AG08395 (cell line): ENCODE measurements at regions not wholly inside any gene's neighbourhood (a gene's known extent, or its start where the extent isn't known, plus 50 kb on each side); places are given as distances from the start of the nearest gene placed in this dataset.
"Not testable (repeated sequence)": the region's sequence is repeated elsewhere in the genome, so short reads cannot be mapped to it uniquely, and the experiment has no call there.

Experiments
- DNase-seq: peaks from one replicate; pipeline ENCODE4 v3.0.0; 2012; ENCODE audit warnings: mixed read lengths, low spot score

DNA sequence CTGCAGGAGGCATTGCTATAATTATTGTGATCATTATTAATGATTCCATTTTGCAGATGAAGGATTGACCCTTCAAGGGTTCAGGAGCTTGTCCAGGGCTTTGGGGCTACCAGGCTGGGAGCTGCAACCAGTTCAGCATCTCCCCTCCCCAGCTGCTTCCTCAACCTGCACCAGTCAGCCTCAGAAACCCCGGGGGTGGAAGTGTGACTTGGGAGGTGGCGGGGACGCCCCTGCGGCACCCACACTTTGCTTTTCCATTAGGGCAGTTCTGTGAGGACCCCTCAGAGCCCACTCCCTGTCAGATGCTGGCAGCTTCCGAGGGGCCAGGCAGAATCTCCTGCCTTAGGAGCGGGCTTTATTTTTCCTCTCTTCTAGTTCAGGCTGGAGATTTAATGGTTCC is 85.6 kb downstream of the OLFM1 start:
- no peak for DNase-seq

DNA sequence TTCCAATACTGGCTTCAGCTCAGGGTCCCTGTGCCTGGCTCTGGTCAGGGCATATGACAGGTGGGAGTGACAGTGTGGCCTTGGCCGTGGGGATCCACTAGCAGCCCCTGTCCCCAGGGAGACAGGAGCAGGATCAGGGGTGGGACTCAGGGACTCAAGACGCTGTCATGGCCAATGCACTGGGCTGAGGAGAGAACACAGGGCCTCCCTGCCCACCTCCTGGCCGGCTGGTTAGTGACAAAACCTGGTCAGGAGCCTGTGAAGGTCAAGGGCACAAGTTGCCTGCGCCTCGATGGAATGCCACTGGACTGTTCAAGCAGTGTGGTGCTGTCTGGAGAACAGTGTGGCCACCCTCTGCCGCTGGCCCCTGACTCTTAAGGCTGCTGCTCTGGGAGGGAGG is 86.8 kb downstream of the OLFM1 start:
- DNase-seq, result no peak

DNA sequence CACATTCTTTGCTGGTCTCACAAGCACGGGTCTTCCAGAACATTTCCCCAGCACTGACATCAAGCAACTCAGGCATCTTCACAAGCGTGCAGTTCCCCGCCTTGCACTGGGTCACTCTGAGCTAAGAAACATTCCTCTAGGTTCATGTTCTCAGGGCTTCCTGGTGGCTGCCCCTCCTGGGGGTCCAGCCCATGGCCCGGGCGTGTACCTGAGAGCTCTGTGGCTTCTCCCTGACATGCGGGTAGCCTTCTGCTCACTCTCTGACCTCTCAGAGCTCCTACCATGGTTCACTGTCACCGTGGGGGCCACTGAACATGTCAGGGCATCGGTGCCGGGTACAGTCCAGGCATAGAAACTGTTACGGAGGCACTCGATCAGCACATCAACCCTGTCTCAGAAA is 87.5 kb downstream of the OLFM1 start:
- no peak for DNase-seq

DNA sequence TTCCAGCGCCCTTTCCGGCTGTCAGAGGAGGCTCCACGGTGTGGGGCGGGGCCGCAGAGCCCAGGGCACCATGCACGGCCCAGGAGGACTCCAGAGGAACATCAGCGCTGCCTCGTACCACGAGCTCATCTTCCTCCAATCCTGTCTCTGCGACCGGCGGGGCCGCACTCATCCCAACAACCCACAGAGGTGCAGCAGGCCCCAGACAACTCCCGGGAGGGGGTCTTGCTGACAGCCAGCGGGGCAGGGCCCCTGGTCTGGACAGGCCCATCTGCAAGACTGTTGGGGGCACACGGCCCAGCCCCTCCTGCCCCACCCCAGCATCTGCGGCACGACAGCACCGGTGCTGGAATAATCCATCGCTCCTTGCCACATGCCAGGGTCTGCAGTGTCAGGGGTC is 88.8 kb downstream of the OLFM1 start:
- DNase-seq, result no peak

DNA sequence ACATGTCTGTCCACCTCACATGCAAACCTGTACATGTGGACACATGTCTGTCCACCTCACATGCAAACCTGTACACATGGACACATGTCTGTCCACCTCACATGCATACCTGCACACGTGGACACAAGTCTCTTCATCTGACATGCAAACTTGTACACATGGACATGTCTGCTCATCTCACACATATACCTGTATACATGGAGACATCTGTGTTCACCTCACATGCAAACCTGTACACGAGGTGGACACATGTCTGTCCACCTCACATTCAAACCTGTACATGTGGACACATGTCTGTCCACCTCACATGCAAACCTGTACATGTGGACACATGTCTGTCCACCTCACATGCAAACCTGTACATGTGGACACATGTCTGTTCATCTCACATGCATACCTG is 90.1 kb downstream of the OLFM1 start:
- not testable (repeated sequence) for DNase-seq

DNA sequence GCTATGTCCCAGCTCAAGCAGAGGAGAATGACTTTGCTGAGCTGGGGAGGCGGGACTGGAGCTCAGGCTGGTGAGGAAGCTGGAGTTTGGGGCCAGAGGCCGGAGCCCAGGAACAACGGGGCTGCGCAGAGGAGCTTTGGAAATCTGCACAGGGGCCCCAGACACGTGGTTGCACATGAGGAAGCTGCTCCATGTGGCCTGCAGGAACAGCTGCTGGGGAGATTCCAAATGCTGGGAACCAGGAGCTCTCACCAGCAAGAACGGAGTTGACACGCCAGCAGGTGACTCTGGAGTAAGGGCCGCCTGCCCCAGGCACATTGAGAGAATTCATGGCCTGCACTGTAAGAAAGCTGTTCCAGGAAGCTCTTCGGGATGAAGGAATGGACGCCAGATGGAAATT is 91.0 kb downstream of the OLFM1 start:
- no peak for DNase-seq

DNA sequence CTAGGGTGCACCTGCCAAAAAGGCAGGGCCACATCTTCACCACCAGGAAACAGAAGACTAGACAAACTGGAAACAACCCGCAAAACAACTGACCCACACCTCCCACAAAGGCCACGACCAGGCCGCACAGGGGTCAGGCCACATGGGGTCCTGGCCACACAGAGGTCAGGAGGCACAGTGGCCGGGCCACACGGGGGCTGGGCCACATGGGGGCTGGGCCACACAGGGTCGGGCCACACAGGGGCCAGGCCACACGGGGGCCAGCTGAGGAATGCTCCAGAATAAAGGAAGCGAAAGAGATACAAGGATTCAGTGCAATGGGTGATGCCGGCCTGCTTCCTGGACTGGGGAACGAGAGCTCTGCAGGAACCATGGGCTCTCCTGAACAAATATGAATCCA is 91.6 kb downstream of the OLFM1 start:
- DNase-seq, result no peak

DNA sequence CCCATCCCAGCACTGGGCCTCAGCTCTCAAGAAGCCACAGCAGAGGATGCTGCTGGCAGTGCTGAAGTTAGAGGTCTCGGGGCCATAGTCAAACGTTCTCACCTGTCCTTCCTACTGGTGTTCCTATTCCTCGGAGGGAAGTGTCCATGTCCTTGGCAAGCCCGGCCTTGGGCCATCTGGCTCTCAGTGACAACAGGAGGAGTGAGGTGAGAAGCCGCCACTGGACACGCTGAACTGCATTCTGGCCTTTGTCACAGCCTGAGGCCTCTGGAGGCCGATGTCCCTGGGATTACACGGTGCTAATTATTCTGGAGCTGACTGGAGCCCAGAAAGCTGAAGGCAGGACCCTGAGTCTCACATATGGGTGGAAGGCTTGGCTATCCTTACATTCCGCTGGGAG is 92.5 kb downstream of the OLFM1 start:
- DNase-seq, result no peak

DNA sequence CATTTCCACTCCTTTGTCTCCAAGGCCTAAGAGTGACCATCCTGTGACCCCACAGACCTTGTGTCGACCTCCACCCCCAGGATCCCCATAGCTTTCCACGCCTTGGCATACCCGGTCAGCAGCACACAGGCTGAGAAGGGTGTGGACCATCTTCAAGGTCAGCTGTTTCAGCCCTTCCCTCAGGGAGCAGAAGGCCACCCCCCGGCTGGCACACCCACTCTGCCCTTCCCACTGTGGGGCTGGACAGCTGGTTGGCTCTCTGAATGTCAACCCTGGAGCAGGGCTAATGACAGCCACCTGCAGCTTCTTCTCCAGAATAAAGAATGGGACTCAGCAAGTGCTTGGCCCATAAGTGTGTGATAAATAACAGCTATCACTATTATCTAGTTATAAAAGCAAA is 93.1 kb downstream of the OLFM1 start:
- DNase-seq, result no peak

DNA sequence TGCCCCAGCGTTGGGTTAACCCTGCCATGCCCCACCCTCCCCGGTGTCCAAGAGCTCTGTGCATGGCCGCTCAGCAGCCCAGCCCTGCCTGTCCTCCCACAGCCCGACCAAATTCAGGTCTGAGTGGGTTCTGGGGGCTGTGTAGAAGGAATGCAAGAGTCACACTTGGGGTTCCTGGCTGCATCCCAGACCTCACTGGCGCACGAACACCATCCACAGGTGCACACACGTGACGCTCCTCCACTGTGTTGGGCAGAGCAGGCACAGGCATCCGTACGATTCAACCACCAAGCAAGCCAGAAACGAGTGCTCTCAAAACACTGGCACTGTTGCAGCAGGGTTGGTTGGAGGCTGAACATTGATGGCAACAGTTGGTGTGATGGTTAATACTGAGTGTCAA is 93.9 kb downstream of the OLFM1 start:
- no peak for DNase-seq

DNA sequence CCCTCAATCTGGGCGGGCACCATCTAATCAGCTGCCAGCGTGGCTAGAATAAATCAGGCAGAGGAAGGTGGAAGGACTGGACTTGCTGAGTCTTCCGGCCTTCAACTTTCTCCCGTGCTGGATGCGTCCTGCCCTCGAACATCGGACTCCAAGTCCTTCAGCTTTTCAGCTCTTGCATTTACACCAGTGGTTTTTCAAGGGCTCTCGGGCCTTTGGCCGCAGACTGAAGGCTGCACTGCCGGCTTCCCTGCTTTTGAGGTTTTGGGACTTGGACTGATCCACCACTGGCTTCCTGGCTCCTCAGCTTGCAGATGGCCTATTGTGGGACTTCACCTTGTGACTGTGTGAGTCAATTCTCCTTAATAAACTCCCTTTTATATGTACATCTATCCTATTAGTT is 94.4 kb downstream of the OLFM1 start:
- not testable (repeated sequence) for DNase-seq

DNA sequence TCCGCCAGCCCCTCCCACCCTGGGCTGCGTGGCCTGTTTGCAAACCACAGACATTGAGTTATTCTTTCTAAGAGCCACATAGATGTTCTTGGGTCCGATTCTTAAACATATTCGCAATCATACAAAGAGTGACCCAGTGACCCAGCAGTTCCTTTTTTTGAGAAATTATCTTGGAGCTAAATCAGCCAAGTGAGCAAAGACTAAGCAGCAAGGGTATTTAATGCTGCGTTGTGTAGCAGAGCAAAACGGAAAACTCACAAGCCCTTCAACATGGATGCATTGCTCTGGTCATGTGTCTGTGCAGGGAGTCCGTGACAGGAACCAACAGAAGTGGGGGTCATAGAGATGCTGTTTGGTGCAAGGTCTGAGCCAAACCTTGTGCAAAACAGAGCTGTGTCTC is 95.6 kb downstream of the OLFM1 start:
- DNase-seq, result no peak

DNA sequence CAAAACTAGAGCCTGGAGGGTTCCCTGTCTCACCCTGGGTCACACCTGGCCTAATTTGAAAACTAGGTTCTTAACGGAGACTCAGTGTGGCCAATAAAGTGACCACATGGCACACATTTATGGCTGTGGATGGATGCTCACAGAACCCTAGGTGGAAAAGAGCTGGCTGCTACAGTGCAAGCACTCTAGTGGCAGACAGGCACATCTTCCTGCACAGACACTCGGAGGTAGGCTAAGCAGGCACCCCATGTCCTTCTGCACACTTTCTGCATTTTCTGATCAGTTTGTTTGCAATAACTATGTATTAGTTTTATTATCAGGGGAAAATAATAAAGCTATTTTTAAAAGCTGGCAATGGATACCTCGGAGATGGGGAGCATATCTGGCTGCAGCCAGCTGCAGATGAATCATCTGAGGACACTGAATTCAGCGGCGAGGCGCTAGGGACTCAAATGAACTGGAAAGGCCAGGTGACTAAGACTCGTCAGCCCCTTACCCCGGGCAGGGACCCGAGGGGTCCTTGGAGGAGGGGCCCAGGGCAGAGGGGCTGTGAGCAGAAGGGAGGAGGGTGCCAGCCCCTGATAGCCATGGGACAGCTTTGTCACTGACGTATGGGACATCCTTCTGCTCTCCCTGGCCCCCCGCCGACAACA is 96.2 kb downstream of the OLFM1 start:
- no peak for DNase-seq

DNA sequence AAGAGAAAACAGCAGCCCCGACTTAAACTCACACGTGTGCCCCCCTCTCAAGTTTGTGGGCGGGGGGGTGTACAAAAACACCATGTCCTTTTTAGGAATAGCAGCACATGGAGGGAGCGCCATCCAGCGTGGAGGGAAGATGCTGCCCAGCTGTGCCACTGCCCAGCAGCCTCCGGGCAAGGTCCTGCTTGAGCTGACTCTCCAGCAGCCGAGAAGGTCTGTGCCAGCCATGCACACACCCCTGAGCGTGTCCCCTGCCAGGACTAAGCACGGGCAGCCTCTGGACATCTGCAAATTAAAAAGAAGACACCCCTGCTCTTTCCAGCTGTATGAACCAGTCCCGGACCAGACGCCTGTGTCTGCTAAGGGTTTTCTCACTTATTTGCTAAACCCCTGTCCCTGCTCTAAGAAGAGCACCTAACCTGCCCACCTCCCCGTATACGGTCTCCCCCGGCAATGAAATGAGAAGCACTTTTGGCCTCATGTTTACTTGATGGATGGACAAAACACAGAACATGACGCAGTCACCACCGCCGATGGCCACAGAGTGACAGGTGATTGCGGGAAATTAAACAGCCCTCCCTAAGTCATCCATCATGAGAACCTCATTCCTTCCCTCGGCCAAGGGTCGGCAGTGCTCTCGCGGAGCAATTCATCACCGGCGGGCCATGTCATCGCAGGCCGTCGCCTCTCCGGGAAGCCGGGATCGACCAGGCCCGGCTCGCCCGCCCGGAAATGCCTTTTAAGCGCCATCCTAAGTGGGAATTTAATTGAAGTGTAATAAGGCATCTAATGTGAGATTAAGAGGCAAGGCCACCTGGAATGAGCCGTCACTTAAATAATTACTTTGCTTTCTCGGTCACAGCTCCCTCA is 96.9 kb downstream of the OLFM1 start:
- DNase-seq, result no peak

DNA sequence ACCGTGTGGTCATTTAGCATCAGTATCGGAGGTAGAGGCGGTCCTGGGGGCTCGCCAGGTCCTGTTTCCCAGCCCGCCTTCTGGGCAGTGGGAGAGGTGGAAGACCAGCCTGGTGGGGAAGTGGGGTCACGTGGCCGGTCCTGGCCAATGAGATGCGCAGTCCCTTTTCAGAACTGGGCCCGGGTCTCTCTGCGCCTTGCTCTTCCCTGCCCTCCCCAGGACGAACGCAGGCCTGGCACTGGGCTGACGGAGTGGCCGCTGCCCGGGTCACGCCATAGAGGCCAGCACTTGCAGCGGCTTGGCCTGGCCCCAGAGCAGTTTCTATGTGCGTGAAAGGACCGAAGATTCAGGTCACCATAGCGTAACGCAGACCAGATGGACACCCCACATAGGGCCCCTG is 97.6 kb downstream of the OLFM1 start:
- DNase-seq, result no peak

DNA sequence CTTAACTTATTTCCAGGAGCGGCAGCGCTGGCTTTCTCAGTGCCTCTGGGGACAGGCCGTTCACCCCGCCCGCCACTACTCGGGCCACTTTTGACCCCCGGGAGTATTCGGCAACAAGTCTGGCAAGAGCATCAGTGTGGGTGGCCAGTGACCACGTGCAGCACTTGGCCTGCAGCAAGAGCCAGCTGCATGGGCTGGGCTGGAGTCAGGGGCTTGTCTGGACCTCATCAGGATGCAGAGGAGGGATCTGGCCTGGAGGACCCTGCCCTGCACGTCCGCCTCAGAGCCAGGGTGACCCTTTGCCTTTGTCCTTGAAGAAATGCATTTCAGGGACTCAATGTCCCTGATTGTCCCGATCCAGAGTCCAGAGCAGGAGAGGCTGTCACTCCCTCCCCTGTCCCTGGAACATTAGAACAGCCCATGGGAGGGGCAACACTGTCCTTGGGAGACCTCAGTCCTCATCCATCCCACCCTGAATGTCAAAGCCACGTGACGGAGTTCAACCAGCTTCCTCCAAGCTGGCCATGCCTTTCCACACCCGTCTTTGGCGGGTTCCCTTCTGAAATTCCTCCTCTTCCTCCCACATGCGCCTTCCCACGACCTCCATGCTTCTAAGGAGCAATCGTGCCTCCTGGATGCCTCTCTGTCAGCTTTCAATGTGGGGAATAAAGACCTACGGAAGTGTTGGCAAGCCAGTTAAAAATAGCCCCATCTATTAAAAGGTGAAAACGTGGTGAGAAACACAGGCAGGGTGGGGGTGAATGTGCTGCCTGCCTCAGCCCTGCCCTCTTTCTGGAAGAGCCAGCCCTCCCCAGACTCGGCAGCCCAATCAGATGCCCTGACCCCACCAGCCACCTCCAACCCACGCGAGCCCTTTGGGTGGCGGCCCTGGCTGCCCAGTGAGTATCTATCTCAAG is 99.0 kb downstream of the OLFM1 start:
- DNase-seq, result no peak

DNA sequence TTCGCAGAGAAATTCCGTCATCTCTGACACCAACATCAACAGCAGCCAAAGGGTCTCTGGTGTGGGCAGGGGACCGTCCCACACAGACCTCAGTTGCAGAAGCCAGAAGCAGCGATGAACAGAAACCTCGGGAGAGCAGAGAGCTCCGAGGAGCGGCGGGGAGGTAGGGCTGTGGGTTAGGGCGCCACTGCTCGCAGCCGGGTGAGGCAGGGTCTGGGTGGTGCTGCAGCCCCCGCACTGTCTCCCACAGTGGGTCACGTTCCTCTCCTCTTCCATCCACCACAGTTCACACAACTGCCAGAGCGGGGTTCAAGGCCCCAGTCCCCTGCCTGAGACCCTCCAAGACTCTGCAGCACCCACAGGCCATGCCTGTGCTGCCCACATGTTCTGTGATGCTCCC is 99.9 kb downstream of the OLFM1 start:
- no peak for DNase-seq

DNA sequence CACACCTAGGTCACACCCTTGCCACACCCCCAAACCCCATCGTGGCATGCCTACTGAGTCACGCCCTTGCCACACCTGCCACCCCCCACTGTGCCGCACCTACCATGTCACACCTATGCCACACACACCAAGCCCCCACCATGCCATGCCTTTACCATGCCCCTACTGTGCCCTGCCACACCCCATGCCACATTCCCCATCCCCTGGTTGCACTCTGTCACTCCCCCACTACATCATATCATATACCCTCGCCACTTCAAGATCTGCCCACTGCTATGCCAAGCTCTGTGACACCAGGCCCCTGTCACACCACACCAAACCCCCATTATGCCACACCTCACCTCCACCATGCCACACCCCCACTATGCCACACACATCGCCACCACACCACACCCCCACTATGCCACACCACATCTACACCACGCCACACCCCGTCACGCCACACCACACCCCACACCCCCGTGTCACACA is 101.2 kb downstream of the OLFM1 start:
- no peak for DNase-seq

DNA sequence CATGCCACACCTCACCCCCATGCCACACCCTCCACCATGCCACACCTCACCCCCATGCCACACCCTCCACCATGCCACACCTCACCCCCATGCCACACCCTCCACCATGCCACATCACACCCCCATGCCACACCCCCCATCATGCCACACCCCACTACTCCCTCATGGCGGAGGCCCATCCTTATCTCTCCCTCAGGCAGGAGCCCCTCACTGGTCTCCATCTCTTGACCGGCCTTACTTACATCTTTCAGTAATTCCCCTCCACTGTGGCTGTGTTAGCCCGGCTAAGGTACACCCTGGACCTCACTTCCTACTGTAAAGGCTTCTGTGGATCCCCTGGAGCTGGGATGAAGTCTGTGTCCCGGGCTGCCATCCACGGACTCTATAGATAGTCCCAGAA is 102.0 kb downstream of the OLFM1 start:
- no peak for DNase-seq

DNA sequence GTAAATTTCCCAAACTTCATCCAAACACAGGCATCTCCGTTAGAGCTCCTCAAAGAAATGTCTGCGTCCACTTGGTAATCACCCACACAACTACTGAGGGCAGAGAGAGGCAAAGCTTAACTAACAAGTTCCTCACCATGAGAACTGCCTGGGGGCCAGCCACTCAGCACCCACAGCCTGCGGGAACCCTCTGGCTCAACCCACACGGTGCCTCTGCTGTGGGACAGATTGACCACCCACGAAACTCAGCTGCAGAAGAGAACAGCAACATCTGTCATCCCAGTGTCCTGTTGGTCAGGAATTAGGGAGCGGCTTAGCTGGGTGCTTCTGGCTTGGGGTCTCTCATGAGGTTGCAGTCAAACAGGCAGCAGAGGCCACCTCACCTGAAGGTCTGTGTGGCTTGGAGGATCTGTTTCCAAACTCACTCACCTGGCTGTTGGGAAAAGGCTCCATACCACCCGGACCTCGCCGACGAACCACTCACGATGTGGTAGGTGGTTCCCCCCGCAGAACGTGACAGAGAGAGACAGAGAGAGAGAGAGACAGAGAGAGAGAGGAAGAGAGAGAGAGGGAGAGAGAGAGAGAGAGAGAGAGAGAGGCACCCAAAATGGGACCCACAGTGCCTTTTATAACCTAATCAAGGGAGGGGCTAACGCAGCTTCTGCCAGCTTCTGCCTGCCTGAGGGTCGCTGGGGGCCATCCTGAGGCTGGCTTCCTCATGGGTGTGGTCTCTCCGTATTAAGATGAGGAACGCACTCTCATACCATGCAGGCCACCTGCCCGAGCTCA is 103.5 kb downstream of the OLFM1 start:
- no peak for DNase-seq

DNA sequence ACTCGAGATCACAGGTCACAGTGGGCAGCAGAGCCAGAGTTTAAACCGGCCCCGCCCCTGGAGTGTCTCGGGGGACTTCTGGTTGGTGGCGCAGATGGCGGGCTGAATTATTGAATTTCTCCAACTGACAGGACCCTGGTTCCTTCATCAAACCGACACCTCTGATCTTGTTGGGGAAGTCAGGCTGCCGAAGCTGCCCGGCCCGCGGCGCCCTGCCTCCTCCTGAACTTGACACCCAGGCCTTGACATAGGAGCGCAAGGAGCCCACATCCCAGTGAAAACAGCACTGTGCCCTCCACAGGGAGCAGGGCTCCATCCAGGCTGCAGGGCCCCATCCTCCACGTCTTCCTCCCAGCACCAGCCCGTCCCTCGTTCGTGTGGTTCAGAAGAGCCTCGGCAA is 105.2 kb downstream of the OLFM1 start:
- no peak for DNase-seq

DNA sequence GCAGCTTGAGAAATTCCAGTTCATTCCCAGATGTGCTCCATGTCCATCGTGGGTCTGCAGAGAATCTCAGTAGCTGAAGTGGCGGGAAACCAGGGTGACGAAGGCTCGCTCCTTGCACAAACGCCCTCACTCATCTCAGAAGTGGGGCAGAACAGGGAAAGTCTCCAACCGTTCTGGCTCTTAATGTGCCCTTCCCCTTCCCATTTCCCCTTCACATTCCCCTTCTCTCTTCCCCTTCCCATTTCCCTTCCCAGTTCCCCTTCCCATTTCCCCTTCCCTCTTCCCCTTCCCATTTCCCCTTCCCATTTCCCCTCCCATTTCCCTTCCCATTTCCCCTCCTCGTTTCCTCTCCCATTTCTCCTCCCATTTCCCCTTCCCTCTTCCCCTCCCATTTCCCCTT is 108.5 kb downstream of the OLFM1 start:
- not testable (repeated sequence) for DNase-seq
